ENCODE measurements at regions not wholly inside any gene's neighbourhood (a gene's known extent, or its start where the extent isn't known, plus 50 kb on each side); places are given as distances from the start of the nearest gene placed in this dataset.

- Mint-ChIP-seq H3K4me3 (no peak overlapping the region), H3K27me3 (no peaks in the 10 kb centered on the region), H3K36me3 (no peaks in the 10 kb centered on the region), H3K9me3 (peaks cover 0 to 3% (median 0%) of the 10 kb centered on the region in 7 donors), H3K4me1 (no peaks in the 10 kb centered on the region), H3K27ac (no peak overlapping the region)
- DNase-seq, result no peak
- ATAC-seq (ENCODE audit: low read depth in 2 of 2), result no peak
Observed at GRCh38 chr3:22450786-22451400, 699.9 kb upstream of the ZNF385D start.

GRCh38 chr3:22451501-22451900, 700.5 kb upstream of the ZNF385D start:
- Mint-ChIP-seq H3K4me1 (no peaks in the 10 kb centered on the region), H3K27ac (no peak overlapping the region), H3K9me3 (no peaks in the 10 kb centered on the region), H3K27me3 (no peaks in the 10 kb centered on the region), H3K4me3 (no peak overlapping the region), H3K36me3 (no peaks in the 10 kb centered on the region)
- no peak for ATAC-seq (ENCODE audit: low read depth in 2 of 2)
- no peak for DNase-seq

GRCh38 chr3:22453906-22454535, 703.0 kb upstream of the ZNF385D start:
- H3K27ac Mint-ChIP-seq, result no peak overlapping the region
- no peaks in the 10 kb centered on the region for H3K4me1 Mint-ChIP-seq
- DNase-seq (no peak), ATAC-seq (ENCODE audit: low read depth in 2 of 2) (no peak)
- H3K36me3 Mint-ChIP-seq, result no peaks in the 10 kb centered on the region
- H3K27me3 Mint-ChIP-seq, result no peaks in the 10 kb centered on the region
- no peak overlapping the region for H3K4me3 Mint-ChIP-seq
- no peaks in the 10 kb centered on the region for H3K9me3 Mint-ChIP-seq

DNA sequence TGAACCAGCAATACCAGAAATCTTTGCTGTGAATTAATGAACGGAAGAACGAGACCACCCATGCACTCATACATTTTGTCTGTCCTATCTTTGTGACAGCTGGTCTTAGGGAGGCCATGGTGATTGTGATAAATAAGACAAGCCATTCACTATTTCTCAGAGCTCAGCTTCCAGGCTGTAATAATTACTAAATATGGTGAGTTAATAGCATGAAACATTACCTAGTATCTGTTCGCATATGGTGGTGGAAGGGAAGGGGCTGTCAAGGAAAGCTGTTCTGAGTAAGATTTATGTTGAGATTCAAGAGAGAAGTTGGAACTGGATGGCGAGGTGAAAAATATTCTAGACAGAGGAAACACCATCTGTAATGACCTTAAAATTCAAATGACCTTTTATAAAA, 719.0 kb upstream of the ZNF385D start:
- Mint-ChIP-seq H3K36me3 (no peaks in the 10 kb centered on the region), H3K9me3 (peaks cover 0 to 2% (median 0%) of the 10 kb centered on the region in 7 donors), H3K27me3 (no peaks in the 10 kb centered on the region), H3K4me3 (no peak overlapping the region), H3K4me1 (no peaks in the 10 kb centered on the region), H3K27ac (no peak overlapping the region)
- ATAC-seq (ENCODE audit: low read depth in 2 of 2), result no peak
- no peak for DNase-seq

GRCh38 chr3:22471557-22471956, 720.5 kb upstream of the ZNF385D start:
- H3K9me3 Mint-ChIP-seq, result peaks cover 0 to 2% (median 0%) of the 10 kb centered on the region in 7 donors
- H3K36me3 Mint-ChIP-seq, result no peaks in the 10 kb centered on the region
- H3K4me1 Mint-ChIP-seq, result no peaks in the 10 kb centered on the region
- no peaks in the 10 kb centered on the region for H3K27me3 Mint-ChIP-seq
- no peak overlapping the region for H3K27ac Mint-ChIP-seq
- no peak overlapping the region for H3K4me3 Mint-ChIP-seq
- ATAC-seq (ENCODE audit: low read depth in 2 of 2) (no peak), DNase-seq (no peak)

DNA sequence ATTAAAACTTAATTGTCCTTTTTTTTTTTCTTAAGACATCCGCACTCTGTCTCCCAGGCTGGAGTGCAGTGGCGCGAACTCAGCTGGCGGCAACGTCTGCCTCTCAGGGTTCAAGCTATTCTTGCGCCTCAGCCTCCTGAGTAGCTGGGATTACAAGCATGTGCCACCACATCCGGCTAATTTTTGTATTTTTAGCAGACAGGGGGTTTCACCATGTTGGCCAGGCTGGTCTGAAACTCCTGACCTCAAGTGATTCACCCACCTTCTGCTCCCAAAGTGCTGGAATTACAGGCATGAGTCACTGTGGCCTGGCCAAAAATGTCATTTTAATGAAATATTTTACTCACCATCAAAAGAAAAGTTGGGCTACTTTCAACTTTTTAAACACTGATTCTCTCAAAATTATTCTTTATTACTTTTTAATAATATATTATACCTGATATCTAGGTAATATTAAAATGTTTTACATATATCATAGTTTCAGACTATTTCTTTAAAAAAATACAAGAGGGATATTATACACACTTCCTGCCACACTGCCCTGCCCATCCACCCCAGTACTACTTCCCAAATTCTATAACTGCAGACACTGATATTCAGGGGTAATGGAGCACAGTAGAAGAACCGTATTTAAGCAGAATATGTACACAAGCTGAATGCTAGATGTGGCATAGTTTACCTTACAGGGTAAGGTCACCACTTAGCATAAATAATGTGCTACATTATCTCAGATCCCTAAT, 723.9 kb upstream of the ZNF385D start:
- Mint-ChIP-seq H3K27me3 (no peaks in the 10 kb centered on the region), H3K27ac (no peak overlapping the region), H3K9me3 (peaks cover 0 to 5% (median 0%) of the 10 kb centered on the region in 7 donors), H3K4me1 (no peaks in the 10 kb centered on the region), H3K4me3 (no peak overlapping the region), H3K36me3 (no peaks in the 10 kb centered on the region)
- no peak for DNase-seq
- ATAC-seq (ENCODE audit: low read depth in 2 of 2), result no peak

GRCh38 chr3:22475665-22476240, 724.7 kb upstream of the ZNF385D start:
- Mint-ChIP-seq H3K4me3 (no peak overlapping the region), H3K36me3 (no peaks in the 10 kb centered on the region), H3K9me3 (peaks cover 0 to 5% (median 0%) of the 10 kb centered on the region in 7 donors), H3K4me1 (no peaks in the 10 kb centered on the region), H3K27ac (no peak overlapping the region), H3K27me3 (no peaks in the 10 kb centered on the region)
- DNase-seq, result no peak
- ATAC-seq (ENCODE audit: low read depth in 2 of 2), result no peak

GRCh38 chr3:22476976-22477375, 726.0 kb upstream of the ZNF385D start:
- Mint-ChIP-seq H3K4me1 (no peaks in the 10 kb centered on the region), H3K27ac (no peak overlapping the region), H3K4me3 (no peak overlapping the region), H3K36me3 (no peaks in the 10 kb centered on the region), H3K9me3 (peaks cover 0 to 5% (median 0%) of the 10 kb centered on the region in 7 donors), H3K27me3 (no peaks in the 10 kb centered on the region)
- no peak for DNase-seq
- ATAC-seq (ENCODE audit: low read depth in 2 of 2), result no peak

GRCh38 chr3:22485954-22486353, 717.2 kb upstream of the UBE2E2 start:
- Mint-ChIP-seq H3K27me3 (no peaks in the 10 kb centered on the region), H3K27ac (no peak overlapping the region), H3K36me3 (no peaks in the 10 kb centered on the region), H3K4me3 (no peak overlapping the region), H3K9me3 (peaks cover 0 to 6% (median 2%) of the 10 kb centered on the region in 7 donors), H3K4me1 (no peaks in the 10 kb centered on the region)
- DNase-seq (no peak), ATAC-seq (ENCODE audit: low read depth in 2 of 2) (no peak)

GRCh38 chr3:22490747-22491146, 712.4 kb upstream of the UBE2E2 start:
- no peaks in the 10 kb centered on the region for H3K9me3 Mint-ChIP-seq
- no peak overlapping the region for H3K4me3 Mint-ChIP-seq
- no peaks in the 10 kb centered on the region for H3K36me3 Mint-ChIP-seq
- H3K27me3 Mint-ChIP-seq, result no peaks in the 10 kb centered on the region
- no peaks in the 10 kb centered on the region for H3K4me1 Mint-ChIP-seq
- ATAC-seq (ENCODE audit: low read depth in 2 of 2) (no peak), DNase-seq (no peak)
- no peak overlapping the region for H3K27ac Mint-ChIP-seq

- Mint-ChIP-seq H3K27ac (no peak overlapping the region), H3K9me3 (no peaks in the 10 kb centered on the region), H3K27me3 (no peaks in the 10 kb centered on the region), H3K36me3 (no peaks in the 10 kb centered on the region), H3K4me3 (no peak overlapping the region), H3K4me1 (no peaks in the 10 kb centered on the region)
- ATAC-seq (ENCODE audit: low read depth in 2 of 2), result no peak
- no peak for DNase-seq
Observed at GRCh38 chr3:22491344-22491743, 711.8 kb upstream of the UBE2E2 start.

- Mint-ChIP-seq H3K27me3 (no peaks in the 10 kb centered on the region), H3K9me3 (peaks cover 0 to 2% (median 0%) of the 10 kb centered on the region in 7 donors), H3K4me1 (no peaks in the 10 kb centered on the region), H3K36me3 (no peaks in the 10 kb centered on the region), H3K4me3 (no peak overlapping the region), H3K27ac (no peak overlapping the region)
- DNase-seq (no peak), ATAC-seq (ENCODE audit: low read depth in 2 of 2) (no peak)
Observed at GRCh38 chr3:22492342-22492741, 710.8 kb upstream of the UBE2E2 start.

GRCh38 chr3:22495241-22495640, 707.9 kb upstream of the UBE2E2 start:
- Mint-ChIP-seq H3K27ac (no peak overlapping the region), H3K4me3 (no peak overlapping the region), H3K36me3 (no peaks in the 10 kb centered on the region), H3K27me3 (no peaks in the 10 kb centered on the region), H3K4me1 (no peaks in the 10 kb centered on the region), H3K9me3 (peaks cover 0 to 2% (median 0%) of the 10 kb centered on the region in 7 donors)
- no peak for ATAC-seq (ENCODE audit: low read depth in 2 of 2)
- DNase-seq, result no peak

- H3K36me3 Mint-ChIP-seq, result no peaks in the 10 kb centered on the region
Observed at GRCh38 chr3:22495791-22496190, 707.3 kb upstream of the UBE2E2 start.

More at GRCh38 chr3:22495791-22496190, 707.3 kb upstream of the UBE2E2 start:
- Mint-ChIP-seq H3K27ac (no peak overlapping the region), H3K4me1 (no peaks in the 10 kb centered on the region), H3K4me3 (no peak overlapping the region), H3K9me3 (peaks cover 0 to 2% (median 0%) of the 10 kb centered on the region in 7 donors), H3K27me3 (no peaks in the 10 kb centered on the region)
- ATAC-seq (ENCODE audit: low read depth in 2 of 2) (no peak), DNase-seq (no peak)
